Gastrocnemius medialis (tissue), 4 donors: ENCODE measurements at regions not wholly inside any gene's neighbourhood (a gene's known extent, or its start where the extent isn't known, plus 50 kb on each side); places are given as distances from the start of the nearest gene placed in this dataset.
A peak's percentile ranks its signal among the peaks of the same experiment; 100 is the strongest.

Experiments used
- ATAC-seq, 2 donors: fragments of 150-250 bp; one replicate each; pipeline ENCODE4 v1.9.1; 2016
- DNase-seq, 2 donors: peaks; one replicate each; pipeline ENCODE4 v3.0.0-alpha.2; 2019
- H3K27ac ChIP-seq, 4 donors: fragments of 200-600 bp; sonication (generic); 1 replicate in 1 of 4; 2 replicates in 3 of 4; pipeline ENCODE4 v1.5.1; 2016 to 2018; ENCODE audit warnings: mild to moderate bottlenecking in 2 of 4, moderate library complexity in 1 of 4
- H3K27me3 ChIP-seq, 3 donors: fragments of 200-600 bp; sonication (generic) in 2 of 3; 1 replicate in 1 of 3; 2 replicates in 2 of 3; pipeline versions ENCODE4 v1.5.1 to v1.6.0; 2016 to 2019; ENCODE audit warnings: mild to moderate bottlenecking in 1 of 3, moderate library complexity in 1 of 3
- H3K36me3 ChIP-seq, 2 donors: fragments of 200-600 bp; sonication (generic) in 1 of 2; one replicate each; pipeline ENCODE4 v1.5.1; 2017 to 2018
- H3K4me1 ChIP-seq, 2 donors: fragments of 200-600 bp; sonication (generic) in 1 of 2; one replicate each; pipeline ENCODE4 v1.5.1; 2016 to 2017; ENCODE audit warnings: mild to moderate bottlenecking in 2 of 2
- H3K4me3 ChIP-seq, 4 donors: fragments of 200-600 bp; sonication (generic) in 3 of 4; 1 replicate in 1 of 4; 2 replicates in 3 of 4; pipeline ENCODE4 v1.5.1; 2016 to 2019; ENCODE audit warnings: mild to moderate bottlenecking in 2 of 4
- H3K9me3 ChIP-seq, 3 donors: fragments of 200-600 bp; sonication (generic) in 2 of 3; 1 replicate in 1 of 3; 2 replicates in 2 of 3; pipeline ENCODE4 v1.5.1; 2016 to 2019
- POLR2A ChIP-seq, 2 donors: fragments of 450-650 bp; IDR thresholded peaks; one replicate each; pipeline ENCODE4 v1.6.1; 2017; ENCODE audit warnings: antibody characterized with exemption in 2 of 2, mild to moderate bottlenecking in 2 of 2, moderate library complexity in 2 of 2
- in situ Hi-C, 4 donors: fragments of 200-750 bp; cut with MboI; loops; one replicate each; pipeline versions ENCODE4 v1.15.0 to v1.8.0; 2017; ENCODE audit warnings: low sequenced_read_pairs in 4 of 4
- intact Hi-C: fragments of 100-400 bp; cut with DNase I; formaldehyde crosslinking; loops from one replicate; pipeline ENCODE4 v1.15.1; 2023; ENCODE audit warnings: low total_unique reads
- TF ChIP-seq, protein P1 (sequence below), 5 experiments: fragments of 450-650 bp in 3 of 5; fragments of 200-600 bp in 2 of 5; sonication (generic) in 2 of 5; IDR thresholded peaks in 4 of 5; conservative IDR thresholded peaks in 1 of 5; 1 replicate in 4 of 5; 2 replicates in 1 of 5; pipeline ENCODE4 v1.5.1; 2016 to 2019; ENCODE audit warnings: antibody characterized with exemption in 5 of 5, mild to moderate bottlenecking in 3 of 5, moderate library complexity in 3 of 5

GRCh38 chr4:163818673-163819072 is 324.2 kb downstream of the TMA16 start:
- no peak for ATAC-seq
- Histone ChIP-seq H3K4me1 (no peaks in the 10 kb centered on the region), H3K9me3 (no peaks in the 10 kb centered on the region), H3K36me3 (no peaks in the 10 kb centered on the region), H3K27me3 (no peaks in the 10 kb centered on the region), H3K4me3 (no peak overlapping the region), H3K27ac (no peak overlapping the region)
- in situ Hi-C loops: no loop called here
- no peak for DNase-seq
- TF ChIP-seq, protein P1, sequence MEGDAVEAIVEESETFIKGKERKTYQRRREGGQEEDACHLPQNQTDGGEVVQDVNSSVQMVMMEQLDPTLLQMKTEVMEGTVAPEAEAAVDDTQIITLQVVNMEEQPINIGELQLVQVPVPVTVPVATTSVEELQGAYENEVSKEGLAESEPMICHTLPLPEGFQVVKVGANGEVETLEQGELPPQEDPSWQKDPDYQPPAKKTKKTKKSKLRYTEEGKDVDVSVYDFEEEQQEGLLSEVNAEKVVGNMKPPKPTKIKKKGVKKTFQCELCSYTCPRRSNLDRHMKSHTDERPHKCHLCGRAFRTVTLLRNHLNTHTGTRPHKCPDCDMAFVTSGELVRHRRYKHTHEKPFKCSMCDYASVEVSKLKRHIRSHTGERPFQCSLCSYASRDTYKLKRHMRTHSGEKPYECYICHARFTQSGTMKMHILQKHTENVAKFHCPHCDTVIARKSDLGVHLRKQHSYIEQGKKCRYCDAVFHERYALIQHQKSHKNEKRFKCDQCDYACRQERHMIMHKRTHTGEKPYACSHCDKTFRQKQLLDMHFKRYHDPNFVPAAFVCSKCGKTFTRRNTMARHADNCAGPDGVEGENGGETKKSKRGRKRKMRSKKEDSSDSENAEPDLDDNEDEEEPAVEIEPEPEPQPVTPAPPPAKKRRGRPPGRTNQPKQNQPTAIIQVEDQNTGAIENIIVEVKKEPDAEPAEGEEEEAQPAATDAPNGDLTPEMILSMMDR (IDR thresholded peaks at IDR 0.05 in 4 of 5, conservative IDR thresholded peaks at IDR 0.05 in 1 of 5): no peak
- no peak for TF ChIP-seq POLR2A (IDR thresholded peaks at IDR 0.05)
- intact Hi-C loops: no loop called here

GRCh38 chr4:163833669-163834068 is 339.2 kb downstream of the TMA16 start:
- DNase-seq: no peak
- H3K36me3 ChIP-seq: no peaks in the 10 kb centered on the region
- H3K4me1 ChIP-seq: no peaks in the 10 kb centered on the region
- ATAC-seq: peak in 1 of 2 donors; percentile 52
- H3K4me3 ChIP-seq: no peak overlapping the region
- H3K27me3 ChIP-seq: no peaks in the 10 kb centered on the region
- intact Hi-C loops: no loop called here
- no peaks in the 10 kb centered on the region for H3K9me3 ChIP-seq
- TF ChIP-seq, protein P1 (IDR thresholded peaks at IDR 0.05 in 4 of 5, conservative IDR thresholded peaks at IDR 0.05 in 1 of 5): no peak
- no peak for TF ChIP-seq POLR2A (IDR thresholded peaks at IDR 0.05)
- in situ Hi-C loops: no loop called here
- no peak overlapping the region for H3K27ac ChIP-seq

GRCh38 chr4:163846008-163846407 is 351.5 kb downstream of the TMA16 start:
- ATAC-seq (no peak), DNase-seq (no peak)
- Histone ChIP-seq H3K27me3 (no peaks in the 10 kb centered on the region), H3K36me3 (no peaks in the 10 kb centered on the region), H3K9me3 (no peaks in the 10 kb centered on the region), H3K4me3 (no peak overlapping the region), H3K4me1 (no peaks in the 10 kb centered on the region), H3K27ac (no peak overlapping the region)
- intact Hi-C loops (no loop called here), in situ Hi-C loops (no loop called here)
- TF ChIP-seq, protein P1 (IDR thresholded peaks at IDR 0.05 in 4 of 5, conservative IDR thresholded peaks at IDR 0.05 in 1 of 5): no peak
- TF ChIP-seq POLR2A (IDR thresholded peaks at IDR 0.05): no peak

- TF ChIP-seq, protein P1 (IDR thresholded peaks at IDR 0.05 in 4 of 5, conservative IDR thresholded peaks at IDR 0.05 in 1 of 5): no peak
- no peak for TF ChIP-seq POLR2A (IDR thresholded peaks at IDR 0.05)
- no peaks in the 10 kb centered on the region for H3K27me3 ChIP-seq
- intact Hi-C loops: no loop called here
- no peak for DNase-seq
- no peak for ATAC-seq
- H3K4me3 ChIP-seq: no peak overlapping the region
- H3K9me3 ChIP-seq: no peaks in the 10 kb centered on the region
- no peak overlapping the region for H3K27ac ChIP-seq
- in situ Hi-C loops: no loop called here
- no peaks in the 10 kb centered on the region for H3K4me1 ChIP-seq
- H3K36me3 ChIP-seq: no peaks in the 10 kb centered on the region
Observed at GRCh38 chr4:163852246-163852645, 357.8 kb downstream of the TMA16 start.

- no peak for ATAC-seq
Observed at GRCh38 chr4:163857903-163858302, 363.4 kb downstream of the TMA16 start.

More at GRCh38 chr4:163857903-163858302, 363.4 kb downstream of the TMA16 start:
- Histone ChIP-seq H3K9me3 (no peaks in the 10 kb centered on the region), H3K4me3 (no peak overlapping the region), H3K27me3 (no peaks in the 10 kb centered on the region), H3K36me3 (no peaks in the 10 kb centered on the region), H3K27ac (no peak overlapping the region), H3K4me1 (no peaks in the 10 kb centered on the region)
- in situ Hi-C loops: no loop called here
- no peak for TF ChIP-seq POLR2A (IDR thresholded peaks at IDR 0.05)
- intact Hi-C loops: no loop called here
- no peak for DNase-seq
